Dermis blood vessel endothelial cell (primary cell): ENCODE measurements at regions not wholly inside any gene's neighbourhood (a gene's known extent, or its start where the extent isn't known, plus 50 kb on each side); places are given as distances from the start of the nearest gene placed in this dataset.
"Not testable (repeated sequence)": the region's sequence is repeated elsewhere in the genome, so short reads cannot be mapped to it uniquely, and the experiment has no call there.

ENCODE experiments used
- DNase-seq: peaks from one replicate; pipeline ENCODE4 v3.0.0; 2010

DNA sequence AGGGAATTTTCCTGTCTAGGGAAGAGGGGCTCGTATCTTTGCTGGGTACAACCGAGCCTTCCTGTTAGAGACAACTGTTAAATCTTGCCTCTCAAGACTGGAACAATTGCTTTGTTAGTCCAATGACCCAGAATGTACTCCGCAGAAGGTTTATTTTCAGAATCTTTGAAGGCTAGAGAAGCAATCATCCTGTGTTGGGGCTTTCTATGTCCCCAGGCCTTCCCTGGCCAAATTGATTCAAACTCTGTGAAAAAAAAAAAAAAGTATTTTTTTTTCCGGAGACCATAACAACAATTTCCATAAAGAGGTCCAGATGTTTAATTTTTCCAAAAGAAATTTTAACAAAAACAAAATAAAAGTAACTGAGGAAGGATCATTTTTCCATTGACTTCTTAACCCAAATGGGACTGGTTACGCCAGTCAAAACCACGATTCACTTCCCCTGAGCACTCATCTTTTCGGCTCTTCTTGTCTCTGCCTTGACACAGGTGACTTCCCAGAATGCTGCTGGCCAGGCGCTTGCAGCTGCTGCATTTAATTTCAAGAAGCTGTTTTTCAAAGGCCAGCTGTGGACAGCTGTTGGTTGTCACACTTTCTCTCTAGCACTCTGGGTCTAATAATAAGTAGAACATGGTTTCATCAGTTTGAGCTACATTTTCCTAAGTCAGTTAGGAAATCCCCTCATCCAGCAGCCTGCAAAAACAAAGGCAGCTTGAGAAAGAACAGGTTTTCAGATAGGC, 81.6 kb upstream of the MANSC4 start:
- DNase-seq, result no peak

GRCh38 chr12:27859648-27860047, 79.6 kb upstream of the MANSC4 start:
- DNase-seq, result no peak

DNA sequence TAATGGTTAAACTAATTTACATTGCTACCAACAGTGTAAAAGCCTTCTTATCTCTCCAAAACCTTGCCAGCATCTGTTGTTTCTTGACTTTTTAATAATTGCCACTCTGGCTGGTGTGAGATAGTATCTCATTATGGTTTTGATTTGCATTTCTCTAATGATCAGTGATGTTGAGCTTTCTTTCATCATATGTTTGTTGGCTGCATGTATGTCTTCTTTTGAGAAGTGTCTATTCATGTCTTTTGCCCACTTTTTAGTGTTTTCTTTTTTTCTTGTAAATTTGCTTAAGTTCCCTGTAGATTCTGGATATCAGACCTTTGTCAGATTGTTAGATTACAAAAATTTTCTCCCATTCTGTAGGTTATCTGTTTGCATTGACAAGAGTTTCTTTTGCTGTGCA, 77.0 kb upstream of the MANSC4 start:
- DNase-seq, result not testable (repeated sequence)

DNA sequence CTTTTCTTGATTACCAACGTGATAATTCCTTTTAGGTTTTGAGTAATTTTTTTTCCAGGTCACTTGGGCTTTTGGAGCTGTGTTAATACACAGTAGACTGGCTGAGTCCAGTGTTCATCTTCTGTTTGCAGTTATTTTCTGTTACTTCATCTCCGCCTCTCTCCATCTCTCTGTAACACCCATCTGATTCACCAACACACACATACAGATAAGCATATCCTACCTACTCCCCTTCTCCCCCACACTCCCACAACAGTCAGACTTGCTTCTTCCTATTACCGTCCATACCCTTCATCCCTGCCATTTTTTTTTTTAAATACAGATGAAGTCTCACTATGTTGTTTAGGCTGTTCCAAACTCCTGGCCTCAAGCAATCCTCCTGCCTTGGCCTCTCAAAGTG, 72.7 kb upstream of the MANSC4 start:
- no peak for DNase-seq
